WTC11 (cell line): ENCODE measurements at regions not wholly inside any gene's neighbourhood (a gene's known extent, or its start where the extent isn't known, plus 50 kb on each side); places are given as distances from the start of the nearest gene placed in this dataset.

ENCODE experiments used
- ATAC-seq: fragments of 200-7000 bp; cut with Tn5 transposase; 2 replicates; pipeline ENCODE4 v1.10.0; 2021; ENCODE audit warnings: mild to moderate bottlenecking, moderate library complexity
- CTCF ChIA-PET: fragments of 300-600 bp; sonication (Branson Sonifier 250); formaldehyde crosslinking; loops from one replicate; lab custom pipeline; 2021; ENCODE audit warnings: antibody characterized with exemption; lab: Charles Lee
- POLR2A ChIA-PET: fragments of 350-600 bp; sonication (Branson Sonifier 250); formaldehyde crosslinking; loops from one replicate; lab custom pipeline; 2021; ENCODE audit warnings: antibody characterized with exemption; lab: Charles Lee
- DNase-seq: peaks from one replicate; pipeline ENCODE4 v3.0.0; 2021; ENCODE audit warnings: low spot score
- H3K27ac Mint-ChIP-seq: 2 replicates; pipeline ENCODE4 v1.8.0; 2021; ENCODE audit warnings: mixed read lengths
- H3K27me3 Mint-ChIP-seq: 2 replicates; pipeline ENCODE4 v1.8.0; 2021; ENCODE audit warnings: low read depth, mild to moderate bottlenecking, moderate library complexity, mixed read lengths
- H3K36me3 Mint-ChIP-seq: 2 replicates; pipeline ENCODE4 v1.8.0; 2021; ENCODE audit warnings: mixed read lengths
- H3K4me1 Mint-ChIP-seq: 2 replicates; pipeline ENCODE4 v1.8.0; 2022; ENCODE audit warnings: mixed read lengths
- H3K4me3 Mint-ChIP-seq: 2 replicates; pipeline ENCODE4 v1.8.0; 2021; ENCODE audit warnings: mild to moderate bottlenecking, moderate library complexity, mixed read lengths
- H3K9me3 Mint-ChIP-seq: 2 replicates; pipeline ENCODE4 v1.8.0; 2021; ENCODE audit warnings: mixed read lengths
- AFF4 ChIP-seq: sonication (generic); formaldehyde crosslinking; IDR thresholded peaks from 2 replicates; pipeline ENCODE4 v1.8.1; 2023; ENCODE audit warnings: mild to moderate bottlenecking, missing genetic modification reagents, borderline replicate concordance
- ATF1 ChIP-seq: sonication (generic); formaldehyde crosslinking; IDR thresholded peaks from 2 replicates; pipeline ENCODE4 v1.8.1; 2023; ENCODE audit warnings: mild to moderate bottlenecking, moderate library complexity, missing genetic modification reagents
- CTCF ChIP-seq: fragments of 200-600 bp; IDR thresholded peaks from 2 replicates; pipeline ENCODE4 v1.8.0; 2022; ENCODE audit warnings: antibody characterized with exemption
- EMX1 ChIP-seq: fragments of 250-450 bp; sonication (Bioruptor Pico); IDR thresholded peaks from 2 replicates; pipeline ENCODE4 v1.8.0; 2021; ENCODE audit warnings: mild to moderate bottlenecking
- GRHL2 ChIP-seq: fragments of 250-450 bp; sonication (Bioruptor Pico); IDR thresholded peaks from 2 replicates; pipeline ENCODE4 v1.8.0; 2022; ENCODE audit warnings: mild to moderate bottlenecking, moderate library complexity; ENCODE audit not compliant: insufficient replicate concordance, severe bottlenecking
- HMGXB4 ChIP-seq: sonication (generic); formaldehyde crosslinking; IDR thresholded peaks from 2 replicates; pipeline ENCODE4 v1.8.1; 2023; ENCODE audit warnings: mild to moderate bottlenecking, moderate library complexity, missing genetic modification reagents
- JUN ChIP-seq: sonication (generic); formaldehyde crosslinking; IDR thresholded peaks from 2 replicates; pipeline ENCODE4 v1.8.0; 2023; ENCODE audit warnings: mild to moderate bottlenecking, missing genetic modification reagents
- KAT7 ChIP-seq: sonication (generic); formaldehyde crosslinking; IDR thresholded peaks from 2 replicates; pipeline ENCODE4 v1.8.1; 2023; ENCODE audit warnings: missing genetic modification reagents, mild to moderate bottlenecking, borderline replicate concordance
- MXD4 ChIP-seq: fragments of 250-450 bp; sonication (Bioruptor Pico); IDR thresholded peaks from 2 replicates; pipeline ENCODE4 v1.8.0; 2021; ENCODE audit warnings: mild to moderate bottlenecking, moderate library complexity, borderline replicate concordance
- NFATC4 ChIP-seq: fragments of 250-450 bp; sonication (Bioruptor Pico); IDR thresholded peaks from 2 replicates; pipeline ENCODE4 v1.9.0; 2021; ENCODE audit warnings: mild to moderate bottlenecking
- NFYB ChIP-seq: sonication (generic); formaldehyde crosslinking; conservative IDR thresholded peaks from 2 replicates; pipeline ENCODE4 v1.8.0; 2022; ENCODE audit warnings: low read depth, missing genetic modification reagents
- NR1H2 ChIP-seq: sonication (generic); formaldehyde crosslinking; IDR thresholded peaks from 2 replicates; pipeline ENCODE4 v1.9.0; 2021; ENCODE audit warnings: mild to moderate bottlenecking, moderate library complexity, missing genetic modification reagents
- NR2C2 ChIP-seq: sonication (generic); formaldehyde crosslinking; IDR thresholded peaks from 2 replicates; pipeline ENCODE4 v1.8.0; 2022; ENCODE audit warnings: mild to moderate bottlenecking, missing genetic modification reagents
- PREB ChIP-seq: sonication (generic); formaldehyde crosslinking; IDR thresholded peaks from 2 replicates; pipeline ENCODE4 v1.8.1; 2022; ENCODE audit warnings: mild to moderate bottlenecking, missing genetic modification reagents, moderate library complexity, borderline replicate concordance
- SP1 ChIP-seq: sonication (generic); formaldehyde crosslinking; conservative IDR thresholded peaks from 2 replicates; pipeline ENCODE4 v1.8.1; 2022; ENCODE audit warnings: missing genetic modification reagents
- ZBTB21 ChIP-seq: sonication (generic); formaldehyde crosslinking; IDR thresholded peaks from 2 replicates; pipeline ENCODE4 v1.8.1; 2023; ENCODE audit warnings: mild to moderate bottlenecking, missing genetic modification reagents, borderline replicate concordance
- ZNF396 ChIP-seq: fragments of 250-450 bp; sonication (Bioruptor Pico); IDR thresholded peaks from 2 replicates; pipeline ENCODE4 v1.8.0; 2021; ENCODE audit warnings: mild to moderate bottlenecking, moderate library complexity, borderline replicate concordance
- ZNF423 ChIP-seq: fragments of 250-450 bp; sonication (Bioruptor Pico); IDR thresholded peaks from 2 replicates; pipeline ENCODE4 v2.1.2; 2022; ENCODE audit warnings: mild to moderate bottlenecking, moderate library complexity
- TF ChIP-seq, protein P1 (sequence below): sonication (generic); formaldehyde crosslinking; IDR thresholded peaks from 2 replicates; pipeline ENCODE4 v1.8.0; 2022; ENCODE audit warnings: mild to moderate bottlenecking, missing genetic modification reagents
- TF ChIP-seq, protein P2 (sequence below): fragments of 250-450 bp; sonication (Bioruptor Pico); IDR thresholded peaks from 2 replicates; pipeline ENCODE4 v1.9.0; 2021; ENCODE audit warnings: moderate library complexity, mild to moderate bottlenecking, inconsistent platforms, borderline replicate concordance
- TF ChIP-seq, protein P3 (sequence below): sonication (generic); formaldehyde crosslinking; IDR thresholded peaks from 2 replicates; pipeline ENCODE4 v1.8.0; 2023; ENCODE audit warnings: missing genetic modification reagents
- TF ChIP-seq, protein P4 (sequence below): sonication (generic); formaldehyde crosslinking; IDR thresholded peaks from 2 replicates; pipeline ENCODE4 v1.8.1; 2023; ENCODE audit warnings: mild to moderate bottlenecking, missing genetic modification reagents

DNA sequence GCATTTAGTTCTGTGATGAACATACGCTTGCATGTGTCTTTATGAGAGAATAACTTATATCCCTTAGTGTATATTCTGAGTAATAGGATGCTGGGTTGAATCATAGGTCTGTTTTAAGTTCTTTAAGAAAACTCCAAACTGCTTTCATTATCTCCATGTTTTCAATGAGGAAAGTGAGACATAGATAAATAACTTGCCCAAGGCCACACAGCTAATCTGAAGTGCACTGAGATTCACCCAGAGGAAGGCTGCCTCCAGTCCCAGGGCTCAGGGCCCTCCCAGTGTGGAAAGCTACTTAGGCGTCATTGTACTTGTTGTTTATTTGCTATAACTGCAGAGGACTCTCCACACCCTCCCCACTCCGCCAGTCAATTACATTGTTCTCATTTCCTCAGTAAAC, 126.7 kb downstream of the INHBA start (continued):
- TF ChIP-seq, protein P1, sequence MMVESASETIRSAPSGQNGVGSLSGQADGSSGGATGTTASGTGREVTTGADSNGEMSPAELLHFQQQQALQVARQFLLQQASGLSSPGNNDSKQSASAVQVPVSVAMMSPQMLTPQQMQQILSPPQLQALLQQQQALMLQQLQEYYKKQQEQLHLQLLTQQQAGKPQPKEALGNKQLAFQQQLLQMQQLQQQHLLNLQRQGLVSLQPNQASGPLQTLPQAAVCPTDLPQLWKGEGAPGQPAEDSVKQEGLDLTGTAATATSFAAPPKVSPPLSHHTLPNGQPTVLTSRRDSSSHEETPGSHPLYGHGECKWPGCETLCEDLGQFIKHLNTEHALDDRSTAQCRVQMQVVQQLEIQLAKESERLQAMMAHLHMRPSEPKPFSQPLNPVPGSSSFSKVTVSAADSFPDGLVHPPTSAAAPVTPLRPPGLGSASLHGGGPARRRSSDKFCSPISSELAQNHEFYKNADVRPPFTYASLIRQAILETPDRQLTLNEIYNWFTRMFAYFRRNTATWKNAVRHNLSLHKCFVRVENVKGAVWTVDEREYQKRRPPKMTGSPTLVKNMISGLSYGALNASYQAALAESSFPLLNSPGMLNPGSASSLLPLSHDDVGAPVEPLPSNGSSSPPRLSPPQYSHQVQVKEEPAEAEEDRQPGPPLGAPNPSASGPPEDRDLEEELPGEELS (CRISPR knock-in tag): no peak
- no peak for TF ChIP-seq ZBTB21 (CRISPR knock-in tag)
- no peak for TF ChIP-seq ATF1 (CRISPR knock-in tag)
- TF ChIP-seq NR1H2 (CRISPR knock-in tag): no peak
- TF ChIP-seq, protein P2, sequence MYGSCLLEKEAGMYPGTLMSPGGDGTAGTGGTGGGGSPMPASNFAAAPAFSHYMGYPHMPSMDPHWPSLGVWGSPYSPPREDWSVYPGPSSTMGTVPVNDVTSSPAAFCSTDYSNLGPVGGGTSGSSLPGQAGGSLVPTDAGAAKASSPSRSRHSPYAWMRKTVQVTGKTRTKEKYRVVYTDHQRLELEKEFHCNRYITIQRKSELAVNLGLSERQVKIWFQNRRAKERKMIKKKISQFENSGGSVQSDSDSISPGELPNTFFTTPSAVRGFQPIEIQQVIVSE (CRISPR knock-in tag): no peak
- no peak for TF ChIP-seq KAT7
- no peak for TF ChIP-seq SP1 (CRISPR knock-in tag)

DNA sequence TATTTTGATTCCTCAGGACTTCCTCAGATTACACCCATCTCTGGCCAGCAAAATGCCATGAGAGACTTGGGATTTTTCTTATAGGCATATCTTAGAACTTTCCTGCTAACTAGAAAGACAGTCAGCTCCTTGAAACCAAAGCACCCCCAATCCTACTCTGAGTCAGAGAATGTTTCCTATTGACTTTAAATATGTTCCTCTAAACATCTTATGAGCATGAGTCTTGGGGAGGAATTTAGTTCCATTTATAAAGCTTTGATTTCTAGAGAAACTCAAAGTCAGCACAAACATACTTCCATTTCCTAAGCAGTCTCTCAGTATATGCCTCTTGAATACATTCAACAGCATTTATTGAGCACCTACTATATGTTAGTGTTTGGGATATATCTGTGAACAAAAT, 128.5 kb downstream of the INHBA start:
- no peak for ATAC-seq
- peaks cover 7% of the 10 kb centered on the region; the same call in 1 of the 2 replicates for H3K9me3 Mint-ChIP-seq
- no peaks in the 10 kb centered on the region for H3K27me3 Mint-ChIP-seq
- H3K4me1 Mint-ChIP-seq: peaks cover 15% of the 10 kb centered on the region
- ChIA-PET POLR2A (no interaction called here), CTCF (no interaction called here)
- no peaks in the 10 kb centered on the region for H3K36me3 Mint-ChIP-seq
- H3K4me3 Mint-ChIP-seq: no peak overlapping the region
- H3K27ac Mint-ChIP-seq: no peak overlapping the region
- no peak for DNase-seq
- TF ChIP-seq, protein P3, sequence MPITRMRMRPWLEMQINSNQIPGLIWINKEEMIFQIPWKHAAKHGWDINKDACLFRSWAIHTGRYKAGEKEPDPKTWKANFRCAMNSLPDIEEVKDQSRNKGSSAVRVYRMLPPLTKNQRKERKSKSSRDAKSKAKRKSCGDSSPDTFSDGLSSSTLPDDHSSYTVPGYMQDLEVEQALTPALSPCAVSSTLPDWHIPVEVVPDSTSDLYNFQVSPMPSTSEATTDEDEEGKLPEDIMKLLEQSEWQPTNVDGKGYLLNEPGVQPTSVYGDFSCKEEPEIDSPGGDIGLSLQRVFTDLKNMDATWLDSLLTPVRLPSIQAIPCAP (CRISPR knock-in tag): no peak
- no peak for TF ChIP-seq HMGXB4
- TF ChIP-seq NFYB (CRISPR knock-in tag): no peak
- no peak for TF ChIP-seq NR2C2 (CRISPR knock-in tag)
- TF ChIP-seq AFF4 (CRISPR knock-in tag): no peak
- no peak for TF ChIP-seq CTCF
- no peak for TF ChIP-seq GRHL2 (CRISPR knock-in tag)
- no peak for TF ChIP-seq NFATC4 (CRISPR knock-in tag)
- TF ChIP-seq ZNF396: no peak
- no peak for TF ChIP-seq JUN (CRISPR knock-in tag)
- no peak for TF ChIP-seq EMX1
- TF ChIP-seq ZNF423 (CRISPR knock-in tag): no peak
- TF ChIP-seq MXD4: no peak
- no peak for TF ChIP-seq PREB (CRISPR knock-in tag)
- TF ChIP-seq, protein P4, sequence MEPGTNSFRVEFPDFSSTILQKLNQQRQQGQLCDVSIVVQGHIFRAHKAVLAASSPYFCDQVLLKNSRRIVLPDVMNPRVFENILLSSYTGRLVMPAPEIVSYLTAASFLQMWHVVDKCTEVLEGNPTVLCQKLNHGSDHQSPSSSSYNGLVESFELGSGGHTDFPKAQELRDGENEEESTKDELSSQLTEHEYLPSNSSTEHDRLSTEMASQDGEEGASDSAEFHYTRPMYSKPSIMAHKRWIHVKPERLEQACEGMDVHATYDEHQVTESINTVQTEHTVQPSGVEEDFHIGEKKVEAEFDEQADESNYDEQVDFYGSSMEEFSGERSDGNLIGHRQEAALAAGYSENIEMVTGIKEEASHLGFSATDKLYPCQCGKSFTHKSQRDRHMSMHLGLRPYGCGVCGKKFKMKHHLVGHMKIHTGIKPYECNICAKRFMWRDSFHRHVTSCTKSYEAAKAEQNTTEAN: no peak
